GM23248 (cell line): ENCODE measurements at regions not wholly inside any gene's neighbourhood (a gene's known extent, or its start where the extent isn't known, plus 50 kb on each side); places are given as distances from the start of the nearest gene placed in this dataset.
"Not testable (repeated sequence)": the region's sequence is repeated elsewhere in the genome, so short reads cannot be mapped to it uniquely, and the experiment has no call there.

ENCODE experiments used
- EZH2 ChIP-seq: fragments of 200-600 bp; sonication (generic); IDR thresholded peaks from 2 replicates; pipeline ENCODE4 v1.6.1; 2018; ENCODE audit warnings: antibody characterized with exemption, mild to moderate bottlenecking; ENCODE audit not compliant: insufficient read depth, poor library complexity, severe bottlenecking
- EZH2phosphoT487 ChIP-seq: fragments of 200-600 bp; sonication (generic); IDR thresholded peaks from 2 replicates; pipeline ENCODE4 v1.6.1; 2018; ENCODE audit warnings: antibody characterized with exemption, moderate library complexity, mild to moderate bottlenecking, low read depth; ENCODE audit not compliant: insufficient read depth

- not testable (repeated sequence) for TF ChIP-seq EZH2phosphoT487, EZH2
Observed at GRCh38 chr5:100066020-100066419, 469.2 kb upstream of the FAM174A start.
